ENCODE measurements at regions not wholly inside any gene's neighbourhood (a gene's known extent, or its start where the extent isn't known, plus 50 kb on each side); places are given as distances from the start of the nearest gene placed in this dataset.

DNA sequence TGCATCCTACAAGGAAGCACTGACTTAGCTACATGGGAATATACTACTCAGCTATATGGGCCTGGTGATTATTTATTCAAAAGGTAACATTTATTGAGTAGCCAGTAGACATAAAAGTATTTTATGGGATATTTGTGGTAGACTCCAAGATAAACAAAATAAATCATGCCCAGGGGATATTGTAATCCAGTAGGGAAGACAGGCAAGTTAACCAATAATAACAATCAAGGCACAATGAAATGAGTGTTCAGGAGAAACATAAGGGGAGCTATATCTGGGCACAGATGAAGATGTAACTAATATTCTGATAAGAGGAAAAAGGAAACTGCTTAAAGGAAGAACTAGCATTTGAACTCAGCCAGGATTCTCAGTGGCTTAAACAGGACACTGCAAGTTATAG, 161.4 kb upstream of the MTNR1B start:
- no peak for FAIRE-seq

DNA sequence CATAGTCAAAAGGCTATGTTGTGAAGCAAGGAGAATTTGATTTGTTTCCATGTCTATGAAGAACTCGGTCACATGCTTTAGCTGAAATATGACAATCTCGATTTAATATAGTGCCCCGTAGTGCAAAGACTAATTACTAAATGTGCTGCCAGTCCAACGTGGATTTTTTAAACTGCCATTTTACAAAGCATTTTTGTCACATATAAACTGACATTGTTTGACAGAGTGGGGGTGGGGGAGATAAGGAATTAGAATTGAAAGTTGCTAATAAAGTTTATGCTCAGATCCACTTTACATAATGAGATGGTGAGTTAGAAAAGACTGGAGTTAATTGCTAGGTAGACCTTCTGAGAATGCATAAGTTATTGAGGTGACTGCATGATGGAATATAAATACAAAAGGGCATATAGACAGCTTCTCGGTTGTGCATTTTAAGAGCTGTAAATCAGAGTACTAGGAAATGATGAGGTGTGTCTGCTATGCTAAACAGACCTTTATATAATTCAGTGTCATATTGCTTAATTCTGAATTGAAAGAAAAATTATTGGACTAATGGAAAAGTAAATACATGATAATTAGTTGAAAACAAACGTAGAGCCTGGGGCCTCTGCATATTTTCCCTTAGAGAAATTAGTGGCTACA, 158.9 kb upstream of the MTNR1B start:
- FAIRE-seq: no peak

GRCh38 chr11:92811341-92811740, 158.1 kb upstream of the MTNR1B start:
- FAIRE-seq: no peak

DNA sequence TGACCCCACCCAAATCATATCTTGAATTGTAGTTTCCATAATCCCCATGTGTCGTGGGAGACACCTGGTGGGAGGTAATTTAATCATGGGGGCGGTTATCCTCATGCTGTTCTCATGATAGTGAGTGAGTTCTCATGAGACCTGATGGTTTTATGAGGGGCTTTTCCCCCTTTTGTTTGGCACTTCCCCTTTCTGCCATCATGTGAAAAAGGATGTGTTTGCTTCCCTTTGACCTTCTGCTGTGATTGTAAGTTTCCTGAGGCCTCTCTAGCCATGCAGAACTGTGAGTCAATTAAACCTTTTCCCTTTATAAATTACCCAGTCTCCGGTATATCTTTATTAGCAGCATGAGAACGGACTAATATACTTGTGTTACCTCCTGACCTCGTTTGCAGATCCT, 156.6 kb upstream of the MTNR1B start:
- FAIRE-seq: no peak

DNA sequence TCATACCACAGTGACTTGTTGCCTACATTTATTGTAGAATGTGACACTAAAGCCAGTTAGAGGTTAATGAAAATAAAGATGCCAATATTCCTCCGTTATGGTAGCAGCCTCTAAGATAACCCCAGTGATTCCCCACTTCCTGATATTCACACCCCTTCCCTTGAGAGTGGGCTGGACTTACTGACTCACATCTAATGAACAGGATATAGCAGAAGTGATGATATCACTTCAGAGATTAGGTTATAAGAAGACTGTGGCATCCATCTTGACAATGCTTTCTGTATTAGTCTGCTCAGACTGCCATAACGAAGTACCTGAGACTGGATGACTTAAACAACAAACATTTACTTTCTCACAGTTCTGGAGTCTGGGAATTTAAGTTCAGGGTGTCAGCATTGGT, 149.6 kb upstream of the MTNR1B start:
- no peak for FAIRE-seq

DNA sequence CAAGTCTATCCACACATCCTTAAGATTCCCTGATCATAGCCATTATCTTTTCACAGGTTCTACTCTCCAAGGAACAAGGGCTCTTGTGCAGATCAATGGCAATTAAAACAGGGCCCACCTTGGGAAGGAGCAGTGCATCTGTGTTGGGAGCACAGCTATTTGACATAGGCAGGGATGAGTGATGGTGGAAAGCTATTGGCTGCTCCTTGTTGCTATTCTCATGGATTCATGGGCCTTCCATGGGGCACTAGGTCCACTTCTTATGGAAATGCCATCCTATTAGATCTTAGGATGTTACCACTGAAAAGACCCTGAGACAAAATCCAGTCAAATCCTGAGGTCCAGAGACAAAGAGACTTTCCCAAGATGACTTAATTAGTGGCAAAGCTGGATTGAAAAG, 148.6 kb upstream of the MTNR1B start:
- no peak for FAIRE-seq

GRCh38 chr11:92822410-92822809, 147.0 kb upstream of the MTNR1B start:
- FAIRE-seq: no peak

DNA sequence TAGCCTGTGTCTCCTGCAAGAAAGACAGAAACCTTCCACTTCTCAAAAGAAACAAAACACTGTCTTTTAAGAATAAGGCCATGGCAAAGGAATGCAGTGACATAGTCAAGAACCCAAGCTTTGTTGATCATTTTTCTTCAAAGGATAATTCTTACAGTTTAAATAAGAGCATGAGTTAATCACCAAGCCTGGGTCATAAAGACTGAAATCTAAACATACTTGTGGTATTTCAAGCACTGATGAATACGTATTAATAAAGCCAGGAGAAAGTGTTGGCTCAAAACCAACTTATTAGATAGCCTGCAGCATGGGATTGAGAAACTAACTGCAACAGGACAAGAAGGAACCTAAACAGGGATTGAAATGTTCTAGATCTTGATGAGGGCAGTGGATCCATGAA, 143.3 kb upstream of the MTNR1B start:
- no peak for FAIRE-seq

GRCh38 chr11:92826603-92827002, 142.8 kb upstream of the MTNR1B start:
- no peak for FAIRE-seq

DNA sequence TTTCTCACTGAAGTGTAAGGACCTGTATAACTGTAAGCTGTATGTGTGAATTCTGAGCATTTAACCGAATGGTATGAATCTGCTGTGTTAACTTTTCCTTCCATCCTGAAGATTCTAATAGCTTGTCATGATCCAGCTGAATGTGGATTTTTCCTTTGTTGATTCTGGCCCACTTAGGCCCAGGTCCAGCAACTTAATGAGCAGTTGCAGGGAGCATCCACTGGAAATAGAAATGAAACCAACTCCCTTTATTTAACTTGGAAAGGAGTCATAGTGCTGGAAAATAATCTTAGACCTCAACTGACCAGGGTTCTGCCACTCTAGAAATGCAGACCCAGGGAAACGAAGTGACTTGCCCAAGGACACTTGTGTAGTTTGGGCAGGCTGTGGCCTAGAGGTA, 142.3 kb upstream of the MTNR1B start:
- FAIRE-seq: no peak

DNA sequence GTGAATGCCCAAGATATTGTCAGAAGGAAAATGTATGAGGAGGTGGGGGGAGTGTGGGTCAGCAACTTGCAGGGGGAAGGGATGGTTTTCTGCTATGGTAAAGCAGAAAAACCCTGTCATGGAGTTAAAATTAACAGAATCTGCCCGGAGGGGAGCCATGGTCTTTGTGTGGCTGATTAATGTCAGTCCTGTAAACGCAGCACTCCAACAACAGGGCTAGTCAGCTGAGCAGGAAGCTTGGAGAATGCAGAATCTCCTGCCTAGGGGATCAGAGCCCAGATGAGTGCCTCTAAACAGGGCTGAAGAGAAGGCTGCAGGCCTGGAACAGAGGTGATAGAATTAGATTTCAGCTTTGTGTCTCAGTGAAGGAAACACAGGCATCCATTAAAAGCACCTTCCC, 140.9 kb upstream of the MTNR1B start:
- no peak for FAIRE-seq

- no peak for FAIRE-seq
Measured at GRCh38 chr11:92829121-92829520, 140.3 kb upstream of the MTNR1B start.

GRCh38 chr11:92829671-92830070, 139.8 kb upstream of the MTNR1B start:
- no peak for FAIRE-seq

- FAIRE-seq: no peak
Measured at GRCh38 chr11:92830377-92831155, 138.9 kb upstream of the MTNR1B start.

GRCh38 chr11:92834296-92835020, 135.0 kb upstream of the MTNR1B start:
- FAIRE-seq: no peak

GRCh38 chr11:92837595-92837994, 131.9 kb upstream of the MTNR1B start:
- FAIRE-seq: no peak

GRCh38 chr11:92838759-92839310, 130.6 kb upstream of the MTNR1B start:
- FAIRE-seq: no peak

DNA sequence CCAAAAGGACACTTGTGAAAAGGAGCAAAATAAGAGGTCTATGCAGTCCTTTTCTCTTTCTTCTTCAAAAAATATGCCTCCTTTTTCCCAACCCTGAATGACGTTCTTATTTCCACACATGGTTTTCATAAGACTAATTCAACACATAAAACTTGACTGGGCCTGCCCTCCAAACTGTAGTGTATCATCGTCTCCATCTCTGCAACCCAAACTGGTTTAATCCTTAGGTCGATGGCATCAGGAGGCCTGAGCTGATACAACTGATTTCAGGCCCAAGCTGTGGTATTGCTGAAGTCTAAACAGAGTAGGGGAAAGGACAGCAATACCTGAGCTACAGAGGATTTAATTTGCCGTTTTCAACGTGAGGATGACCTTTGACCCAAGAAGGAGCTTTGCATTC, 130.0 kb upstream of the MTNR1B start:
- no peak for FAIRE-seq

GRCh38 chr11:92841719-92842118, 127.7 kb upstream of the MTNR1B start:
- no peak for FAIRE-seq

- no peak for FAIRE-seq
Measured at GRCh38 chr11:92843455-92843854, 126.0 kb upstream of the MTNR1B start.

DNA sequence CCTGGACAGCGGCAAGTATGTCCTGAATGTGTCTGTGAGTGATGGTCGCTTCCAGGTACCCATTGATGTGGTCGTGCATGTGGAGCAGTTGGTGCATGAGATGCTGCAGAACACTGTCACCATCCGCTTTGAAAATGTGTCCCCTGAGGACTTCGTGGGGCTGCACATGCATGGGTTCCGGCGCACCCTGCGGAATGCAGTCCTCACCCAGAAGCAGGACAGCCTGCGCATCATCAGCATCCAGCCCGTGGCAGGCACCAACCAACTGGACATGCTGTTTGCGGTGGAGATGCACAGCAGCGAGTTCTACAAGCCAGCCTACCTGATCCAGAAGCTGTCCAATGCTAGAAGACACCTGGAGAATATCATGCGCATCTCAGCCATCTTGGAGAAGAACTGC, 125.3 kb upstream of the MTNR1B start:
- FAIRE-seq: no peak

GRCh38 chr11:92845390-92845789, 124.1 kb upstream of the MTNR1B start:
- no peak for FAIRE-seq

GRCh38 chr11:92845805-92846204, 123.6 kb upstream of the MTNR1B start:
- no peak for FAIRE-seq

All from endometrium (tissue), 2 donors.